Coronary artery (tissue), 2 donors: ENCODE measurements at regions not wholly inside any gene's neighbourhood (a gene's known extent, or its start where the extent isn't known, plus 50 kb on each side); places are given as distances from the start of the nearest gene placed in this dataset.

Experiments
- DNase-seq: peaks from one replicate; pipeline ENCODE4 v3.0.0-alpha.2; 2017; ENCODE audit warnings: low spot score
- H3K27ac ChIP-seq, 2 donors: fragments of 200-600 bp; sonication (generic); one replicate each; pipeline ENCODE4 v1.5.1; 2016 to 2019
- H3K4me3 ChIP-seq: fragments of 200-600 bp; sonication (generic); 2 replicates; pipeline ENCODE4 v1.5.1; 2016; ENCODE audit warnings: mild to moderate bottlenecking, moderate library complexity
- TF ChIP-seq, protein P1 (sequence below): fragments of 200-600 bp; sonication (generic); IDR thresholded peaks from one replicate; pipeline ENCODE4 v1.5.1; 2019; ENCODE audit warnings: antibody characterized with exemption

DNA sequence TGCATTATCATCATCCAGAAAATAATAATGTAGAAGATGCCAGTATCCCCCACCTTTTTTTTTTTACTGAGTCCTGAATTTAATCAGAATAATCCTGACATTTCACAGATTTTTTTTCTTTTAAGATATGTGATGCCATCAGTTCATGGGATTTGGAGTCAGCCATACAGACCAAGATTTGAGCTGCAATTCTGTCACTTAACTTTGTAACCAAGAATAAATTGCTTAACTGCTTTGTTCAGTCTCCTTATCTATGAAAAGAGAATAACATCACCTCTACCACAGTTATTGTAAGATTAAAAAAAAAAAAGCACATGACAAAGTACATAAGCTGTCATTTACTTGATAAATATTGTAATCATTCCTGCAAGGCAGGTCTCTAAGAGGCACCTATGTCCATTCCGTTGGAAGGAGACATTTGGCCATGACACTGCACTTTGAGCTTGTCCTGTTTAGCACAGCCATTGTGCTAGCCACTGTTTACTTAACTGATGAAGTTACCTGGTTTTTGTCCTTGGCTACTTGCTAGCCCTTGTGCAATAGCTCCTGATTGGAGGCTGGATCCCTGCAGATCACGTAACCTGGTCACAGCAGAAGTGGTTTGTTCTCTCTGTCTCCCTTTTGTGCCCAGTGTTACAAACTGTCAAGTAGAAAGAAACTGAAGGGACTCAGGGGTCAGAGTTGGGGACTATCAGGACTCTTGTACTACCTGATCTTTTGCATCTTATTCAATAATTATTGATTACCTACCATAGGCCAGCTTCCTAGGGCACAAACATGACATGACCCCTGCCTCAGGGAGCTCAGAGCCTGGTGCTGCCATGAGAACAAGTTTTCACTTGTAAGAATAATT is 306.0 kb downstream of the WDR72 start:
- H3K27ac ChIP-seq, result no peak overlapping the region
- DNase-seq, result no peak
- TF ChIP-seq, protein P1, sequence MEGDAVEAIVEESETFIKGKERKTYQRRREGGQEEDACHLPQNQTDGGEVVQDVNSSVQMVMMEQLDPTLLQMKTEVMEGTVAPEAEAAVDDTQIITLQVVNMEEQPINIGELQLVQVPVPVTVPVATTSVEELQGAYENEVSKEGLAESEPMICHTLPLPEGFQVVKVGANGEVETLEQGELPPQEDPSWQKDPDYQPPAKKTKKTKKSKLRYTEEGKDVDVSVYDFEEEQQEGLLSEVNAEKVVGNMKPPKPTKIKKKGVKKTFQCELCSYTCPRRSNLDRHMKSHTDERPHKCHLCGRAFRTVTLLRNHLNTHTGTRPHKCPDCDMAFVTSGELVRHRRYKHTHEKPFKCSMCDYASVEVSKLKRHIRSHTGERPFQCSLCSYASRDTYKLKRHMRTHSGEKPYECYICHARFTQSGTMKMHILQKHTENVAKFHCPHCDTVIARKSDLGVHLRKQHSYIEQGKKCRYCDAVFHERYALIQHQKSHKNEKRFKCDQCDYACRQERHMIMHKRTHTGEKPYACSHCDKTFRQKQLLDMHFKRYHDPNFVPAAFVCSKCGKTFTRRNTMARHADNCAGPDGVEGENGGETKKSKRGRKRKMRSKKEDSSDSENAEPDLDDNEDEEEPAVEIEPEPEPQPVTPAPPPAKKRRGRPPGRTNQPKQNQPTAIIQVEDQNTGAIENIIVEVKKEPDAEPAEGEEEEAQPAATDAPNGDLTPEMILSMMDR, result no peak
- no peak overlapping the region for H3K4me3 ChIP-seq

DNA sequence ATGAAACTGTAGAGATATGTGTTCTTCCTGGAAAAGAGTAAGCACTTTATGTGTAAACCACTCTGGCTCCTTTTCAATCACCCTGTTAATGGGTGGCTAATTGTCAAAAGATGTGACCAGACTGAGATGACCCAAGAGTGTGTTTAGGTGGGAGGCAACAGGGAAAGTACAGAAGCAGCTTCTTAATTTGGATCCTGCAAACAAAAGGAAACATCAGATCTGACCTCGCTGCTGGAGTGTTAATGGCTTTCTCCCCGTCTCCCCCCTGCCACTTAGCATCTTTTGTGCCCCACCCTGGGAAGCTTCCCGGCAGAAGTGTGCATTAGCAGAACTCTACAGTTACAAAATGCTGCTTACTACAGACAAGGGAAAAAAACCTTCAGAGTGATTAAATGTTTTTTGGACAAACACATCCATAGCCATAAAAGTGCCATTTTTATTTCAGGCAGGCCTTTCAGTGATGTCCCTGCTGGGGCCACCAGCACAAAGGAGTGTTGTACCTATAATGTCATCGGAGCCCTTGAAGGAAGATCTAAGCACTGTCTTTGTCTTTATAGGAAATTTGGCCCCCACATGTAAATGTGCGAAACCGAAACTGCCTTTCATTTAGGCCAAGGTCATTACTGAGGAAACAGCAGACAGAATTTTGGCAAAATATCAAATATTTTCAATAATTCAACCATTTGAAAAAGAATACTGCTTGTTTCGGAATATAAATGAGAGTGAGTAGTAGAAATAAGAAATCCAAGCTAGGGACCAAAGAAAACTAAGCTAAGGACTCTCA is 311.0 kb downstream of the WDR72 start:
- Histone ChIP-seq H3K4me3 (peak overlapping the region; percentile 48), H3K27ac (no peak overlapping the region)
- DNase-seq, result no peak
- TF ChIP-seq, protein P1, result no peak

DNA sequence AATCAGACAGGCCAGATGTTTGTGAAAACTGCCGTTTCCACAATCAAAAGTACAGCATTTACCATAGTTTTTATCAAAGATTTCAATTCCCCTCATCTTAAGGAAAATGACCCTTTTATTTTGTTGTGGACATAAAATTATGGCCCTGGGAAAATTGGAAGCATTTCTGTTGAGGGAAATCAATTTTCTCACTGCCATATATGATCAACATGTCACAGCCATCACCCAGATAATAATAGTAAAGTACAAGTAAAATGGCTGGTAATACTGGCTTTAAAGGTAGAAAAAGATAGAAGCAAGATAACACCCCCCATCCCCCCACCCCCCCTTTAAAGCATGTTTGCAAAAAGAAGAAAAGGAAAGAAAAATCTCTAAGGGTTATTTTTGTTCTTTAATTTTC is 311.7 kb downstream of the WDR72 start:
- TF ChIP-seq, protein P1, result no peak
- Histone ChIP-seq H3K27ac (no peak overlapping the region), H3K4me3 (no peak overlapping the region)
- no peak for DNase-seq

DNA sequence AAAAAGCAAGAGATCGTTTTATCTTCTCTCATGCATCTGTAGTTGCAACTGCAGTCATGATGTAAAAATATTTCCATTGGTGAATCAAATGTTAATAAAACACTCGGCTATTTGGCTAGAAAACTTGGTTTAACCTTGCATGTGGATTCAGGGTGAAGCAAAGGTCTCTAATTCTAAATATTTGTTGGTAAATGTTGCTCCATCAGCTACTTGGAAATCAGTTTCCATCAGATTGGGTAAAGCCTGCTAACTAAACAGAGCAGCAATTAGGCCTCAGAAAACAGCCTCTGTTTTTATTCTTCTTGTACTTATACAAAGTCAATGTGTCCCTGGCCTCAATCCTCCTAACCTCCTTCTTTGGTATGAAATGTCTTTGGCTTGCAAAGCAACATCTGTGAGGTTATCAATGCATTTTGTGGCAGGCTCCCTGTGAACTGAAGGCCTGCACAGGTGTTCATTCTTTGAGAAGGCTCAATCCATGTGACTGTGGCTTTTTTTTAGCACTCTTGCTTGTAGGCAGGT is 312.3 kb downstream of the WDR72 start:
- Histone ChIP-seq H3K4me3 (no peak overlapping the region), H3K27ac (no peak overlapping the region)
- TF ChIP-seq, protein P1, result no peak
- no peak for DNase-seq

DNA sequence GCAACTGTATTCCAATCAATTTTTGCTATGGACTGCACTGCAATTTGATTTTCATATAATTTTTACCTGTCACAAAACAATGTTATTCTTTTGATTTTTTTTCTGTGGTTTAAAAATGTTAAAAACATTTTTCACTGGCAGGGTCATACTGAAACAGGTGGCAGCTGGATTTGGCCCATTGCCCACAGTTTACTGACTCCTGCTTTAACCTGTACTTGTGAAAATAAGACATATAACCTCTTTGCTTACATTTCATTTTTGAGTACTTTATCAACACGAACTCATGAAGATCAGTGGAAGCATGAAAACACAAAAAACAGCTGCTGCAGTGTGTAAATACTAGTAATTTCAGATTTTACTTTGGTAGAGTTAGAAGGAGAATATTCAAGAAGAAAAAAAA is 313.1 kb downstream of the WDR72 start:
- DNase-seq, result no peak
- no peak overlapping the region for H3K27ac ChIP-seq
- TF ChIP-seq, protein P1, result no peak
- no peak overlapping the region for H3K4me3 ChIP-seq

DNA sequence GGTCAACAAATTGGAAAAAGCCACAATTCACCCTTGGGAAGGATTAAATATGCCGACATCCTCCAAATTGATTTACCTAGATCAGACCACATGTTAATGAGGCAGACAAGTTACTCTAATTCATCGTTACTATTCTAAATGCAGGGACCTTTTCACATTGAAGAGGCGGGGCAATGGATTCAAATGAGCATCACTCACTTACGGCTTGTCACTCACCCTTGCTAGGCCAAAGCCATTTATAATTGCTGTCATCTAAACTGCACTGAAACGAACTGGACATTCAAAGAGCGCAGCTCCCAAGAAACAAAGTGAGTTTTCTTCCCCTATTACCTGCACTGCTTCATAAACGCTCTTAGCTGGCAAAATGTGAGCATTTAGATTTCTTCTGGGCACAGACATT is 313.9 kb downstream of the WDR72 start:
- DNase-seq, result no peak
- no peak overlapping the region for H3K4me3 ChIP-seq

More for the DNA sequence above, 313.9 kb downstream of the WDR72 start:
- TF ChIP-seq, protein P1, result no peak
- H3K27ac ChIP-seq, result no peak overlapping the region
